Neural crest cell (in vitro differentiated cells): ENCODE measurements at regions not wholly inside any gene's neighbourhood (a gene's known extent, or its start where the extent isn't known, plus 50 kb on each side); places are given as distances from the start of the nearest gene placed in this dataset.
A peak's percentile ranks its signal among the peaks of the same experiment; 100 is the strongest.

ENCODE experiments used
- DNase-seq: peaks from one replicate; pipeline ENCODE4 v3.0.0; 2021; ENCODE audit warnings: low read depth, mixed read lengths, low spot score
- H3K27ac Mint-ChIP-seq: one replicate; pipeline ENCODE4 v1.8.0; 2021; ENCODE audit warnings: mild to moderate bottlenecking, mixed read lengths; ENCODE audit not compliant: unreplicated experiment
- H3K27me3 Mint-ChIP-seq: 2 replicates; pipeline ENCODE4 v1.8.0; 2021; ENCODE audit warnings: low read depth, mild to moderate bottlenecking, mixed read lengths
- H3K36me3 Mint-ChIP-seq: 2 replicates; pipeline ENCODE4 v1.8.0; 2021; ENCODE audit warnings: low read depth, mild to moderate bottlenecking, mixed read lengths
- H3K4me1 Mint-ChIP-seq: 2 replicates; pipeline ENCODE4 v1.8.0; 2021; ENCODE audit warnings: mixed read lengths
- H3K4me3 Mint-ChIP-seq: one replicate; pipeline ENCODE4 v1.8.0; 2021; ENCODE audit warnings: mild to moderate bottlenecking, mixed read lengths
- H3K9me3 Mint-ChIP-seq: 2 replicates; pipeline ENCODE4 v1.8.0; 2021; ENCODE audit warnings: mixed read lengths
- TF ChIP-seq, protein P1 (sequence below): fragments of 200-600 bp; sonication (generic); conservative IDR thresholded peaks from 2 replicates; pipeline ENCODE4 v1.5.0; 2021; ENCODE audit warnings: antibody characterized with exemption, mild to moderate bottlenecking

DNA sequence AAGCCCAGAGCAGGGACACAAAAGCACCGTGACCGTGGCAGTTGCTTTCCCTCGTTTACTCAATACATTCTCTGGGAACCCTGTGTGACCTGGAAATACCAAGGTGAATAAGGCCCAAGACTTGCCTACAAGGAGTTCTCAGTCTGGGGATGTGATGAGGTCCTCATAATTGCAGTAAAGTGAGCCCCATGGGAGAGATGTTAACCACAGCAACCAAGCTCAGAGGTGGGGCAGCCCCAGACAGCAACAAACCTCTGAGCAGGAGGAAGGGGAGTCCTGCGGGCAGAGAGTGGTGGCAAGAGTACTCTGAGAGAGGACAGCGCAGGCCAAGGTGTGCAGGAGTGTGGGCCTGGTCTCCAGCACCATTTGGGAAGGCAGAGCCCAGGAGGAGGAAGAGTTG is 91.6 kb downstream of the TTC32 start:
- Mint-ChIP-seq H3K4me1 (no peaks in the 10 kb centered on the region), H3K4me3 (no peak overlapping the region), H3K27me3 (no peaks in the 10 kb centered on the region), H3K36me3 (no peaks in the 10 kb centered on the region), H3K9me3 (no peaks in the 10 kb centered on the region), H3K27ac (no peak overlapping the region)
- TF ChIP-seq, protein P1, sequence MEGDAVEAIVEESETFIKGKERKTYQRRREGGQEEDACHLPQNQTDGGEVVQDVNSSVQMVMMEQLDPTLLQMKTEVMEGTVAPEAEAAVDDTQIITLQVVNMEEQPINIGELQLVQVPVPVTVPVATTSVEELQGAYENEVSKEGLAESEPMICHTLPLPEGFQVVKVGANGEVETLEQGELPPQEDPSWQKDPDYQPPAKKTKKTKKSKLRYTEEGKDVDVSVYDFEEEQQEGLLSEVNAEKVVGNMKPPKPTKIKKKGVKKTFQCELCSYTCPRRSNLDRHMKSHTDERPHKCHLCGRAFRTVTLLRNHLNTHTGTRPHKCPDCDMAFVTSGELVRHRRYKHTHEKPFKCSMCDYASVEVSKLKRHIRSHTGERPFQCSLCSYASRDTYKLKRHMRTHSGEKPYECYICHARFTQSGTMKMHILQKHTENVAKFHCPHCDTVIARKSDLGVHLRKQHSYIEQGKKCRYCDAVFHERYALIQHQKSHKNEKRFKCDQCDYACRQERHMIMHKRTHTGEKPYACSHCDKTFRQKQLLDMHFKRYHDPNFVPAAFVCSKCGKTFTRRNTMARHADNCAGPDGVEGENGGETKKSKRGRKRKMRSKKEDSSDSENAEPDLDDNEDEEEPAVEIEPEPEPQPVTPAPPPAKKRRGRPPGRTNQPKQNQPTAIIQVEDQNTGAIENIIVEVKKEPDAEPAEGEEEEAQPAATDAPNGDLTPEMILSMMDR: no peak
- no peak for DNase-seq

DNA sequence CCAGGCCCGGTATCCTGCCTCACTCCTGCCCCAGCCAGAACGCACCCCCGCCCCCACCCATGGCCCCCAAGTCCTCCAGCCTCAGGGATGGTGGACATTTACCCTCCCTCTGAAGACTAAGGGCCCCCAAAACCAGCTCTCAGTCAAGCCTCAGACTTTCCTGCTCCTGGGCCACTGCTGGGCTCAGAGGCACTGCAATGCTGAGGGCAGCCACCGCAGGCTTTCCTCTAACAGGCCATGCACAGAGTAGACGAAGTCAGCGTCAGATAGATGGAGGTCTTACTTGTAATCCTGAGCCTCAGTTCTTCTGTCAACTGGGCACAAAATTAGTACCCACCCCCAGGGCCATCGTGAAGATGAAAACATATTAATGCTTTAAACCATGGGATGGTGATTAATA is 92.6 kb downstream of the TTC32 start:
- TF ChIP-seq, protein P1: no peak
- no peaks in the 10 kb centered on the region for H3K9me3 Mint-ChIP-seq
- no peak for DNase-seq
- H3K27ac Mint-ChIP-seq: no peak overlapping the region
- no peaks in the 10 kb centered on the region for H3K4me1 Mint-ChIP-seq
- H3K4me3 Mint-ChIP-seq: no peak overlapping the region
- H3K36me3 Mint-ChIP-seq: no peaks in the 10 kb centered on the region
- no peaks in the 10 kb centered on the region for H3K27me3 Mint-ChIP-seq

DNA sequence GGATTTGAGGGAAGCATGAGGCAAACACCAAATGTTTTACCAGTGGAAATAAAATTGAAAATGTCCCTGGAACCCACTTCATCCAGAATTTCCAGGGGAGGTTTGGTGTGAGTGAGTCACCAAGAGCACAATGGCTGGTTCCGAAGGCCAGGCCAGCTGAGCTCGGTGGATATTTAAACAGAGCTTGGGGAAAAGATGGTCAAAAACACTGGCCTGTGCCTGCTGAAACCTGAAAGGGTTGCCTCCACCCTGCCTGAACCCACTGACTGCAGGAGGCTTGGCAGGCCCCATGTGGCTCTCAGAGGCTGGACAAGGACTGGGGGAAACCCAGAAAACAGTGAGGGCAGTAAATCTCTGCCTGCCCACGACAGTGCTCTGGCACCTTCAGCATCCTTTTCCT is 93.9 kb downstream of the TTC32 start:
- Mint-ChIP-seq H3K9me3 (no peaks in the 10 kb centered on the region), H3K27me3 (no peaks in the 10 kb centered on the region), H3K4me1 (no peaks in the 10 kb centered on the region), H3K27ac (no peak overlapping the region), H3K4me3 (no peak overlapping the region), H3K36me3 (no peaks in the 10 kb centered on the region)
- TF ChIP-seq, protein P1: no peak
- no peak for DNase-seq

- no peak for DNase-seq
Measured at GRCh38 chr2:19807346-19807745, 94.4 kb downstream of the TTC32 start.

DNA sequence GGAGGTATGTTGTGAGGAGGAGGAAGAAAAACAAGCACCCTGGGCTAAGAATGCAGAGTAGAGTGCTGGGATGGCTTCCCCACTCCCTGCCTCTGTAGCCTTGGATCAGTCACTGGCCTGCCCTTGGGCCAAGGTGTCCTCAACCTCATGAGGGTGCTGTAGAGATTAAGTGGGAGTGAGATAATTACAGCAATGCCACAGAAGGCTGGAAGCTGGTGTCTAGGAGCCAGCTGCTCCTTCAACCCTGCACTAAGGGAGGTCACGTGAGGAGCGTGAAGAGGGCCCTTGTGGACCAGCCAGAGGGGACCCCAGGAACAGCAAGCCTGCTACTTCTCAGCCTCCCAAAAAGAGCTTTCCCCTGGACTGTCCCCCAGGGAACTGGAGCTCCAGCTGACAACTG is 95.2 kb downstream of the TTC32 start:
- DNase-seq: no peak
- TF ChIP-seq, protein P1: no peak

More at GRCh38 chr2:19807346-19807745, 94.4 kb downstream of the TTC32 start:
- no peaks in the 10 kb centered on the region for H3K36me3 Mint-ChIP-seq
- no peaks in the 10 kb centered on the region for H3K4me1 Mint-ChIP-seq
- no peaks in the 10 kb centered on the region for H3K9me3 Mint-ChIP-seq
- H3K4me3 Mint-ChIP-seq: no peak overlapping the region
- TF ChIP-seq, protein P1: no peak
- peak overlapping the region; percentile 5 for H3K27ac Mint-ChIP-seq
- H3K27me3 Mint-ChIP-seq: no peaks in the 10 kb centered on the region

GRCh38 chr2:19806131-19806530 is 95.7 kb downstream of the TTC32 start:
- Mint-ChIP-seq H3K27ac (no peak overlapping the region), H3K4me3 (no peak overlapping the region), H3K36me3 (no peaks in the 10 kb centered on the region), H3K9me3 (no peaks in the 10 kb centered on the region), H3K4me1 (no peaks in the 10 kb centered on the region), H3K27me3 (no peaks in the 10 kb centered on the region)
- DNase-seq: no peak
- TF ChIP-seq, protein P1: no peak

More for the DNA sequence above, 95.2 kb downstream of the TTC32 start:
- no peak overlapping the region for H3K4me3 Mint-ChIP-seq
- H3K9me3 Mint-ChIP-seq: no peaks in the 10 kb centered on the region
- H3K27me3 Mint-ChIP-seq: no peaks in the 10 kb centered on the region
- H3K4me1 Mint-ChIP-seq: no peaks in the 10 kb centered on the region
- H3K36me3 Mint-ChIP-seq: no peaks in the 10 kb centered on the region
- H3K27ac Mint-ChIP-seq: no peak overlapping the region
